Caco-2 (cell line): ENCODE measurements at regions not wholly inside any gene's neighbourhood (a gene's known extent, or its start where the extent isn't known, plus 50 kb on each side); places are given as distances from the start of the nearest gene placed in this dataset.

Experiments
- BruUV-seq: library from RNA; stranded (reverse); fragments of 400-500 nt; replicated peaks from 2 replicates; lab custom pipeline; 2021; lab: Mats Ljungman, UMichigan
- CTCF ChIA-PET: fragments of 300-600 bp; sonication (Branson Sonifier 250); formaldehyde crosslinking; loops from one replicate; lab custom pipeline; 2022; ENCODE audit warnings: antibody characterized with exemption; lab: Charles Lee
- POLR2A ChIA-PET: fragments of 300-600 bp; sonication (Branson Sonifier 250); formaldehyde crosslinking; loops from one replicate; lab custom pipeline; 2022; ENCODE audit warnings: antibody characterized with exemption; lab: Charles Lee
- DNase-seq, 2 experiments: peaks; one replicate each; pipeline versions ENCODE4 v3.0.0 to v3.0.0-alpha.2; 2020 to 2022
- H3K27me3 ChIP-seq: replicated peaks from 2 replicates; pipeline ENCODE4 v1.6.0; 2011; ENCODE audit warnings: low read length; ENCODE audit not compliant: control insufficient read depth, insufficient read depth
- H3K36me3 ChIP-seq: 2 replicates; pipeline ENCODE4 v1.5.1; 2011; ENCODE audit warnings: low read length; ENCODE audit not compliant: control insufficient read depth, insufficient read depth
- H3K4me1 ChIP-seq: fragments of 250-450 bp; sonication (Bioruptor Pico); 2 replicates; pipeline ENCODE4 v1.5.1; 2020; ENCODE audit warnings: mild to moderate bottlenecking
- H3K4me3 ChIP-seq: 2 replicates; pipeline ENCODE4 v1.5.1; 2011; ENCODE audit warnings: low read depth, mild to moderate bottlenecking, control low read depth, low read length
- H3K9me3 ChIP-seq: fragments of 250-450 bp; sonication (Bioruptor Pico); 2 replicates; pipeline ENCODE4 v1.5.1; 2020; ENCODE audit warnings: mild to moderate bottlenecking, moderate library complexity
- H3K27ac Mint-ChIP-seq: one replicate; pipeline ENCODE4 v1.8.0; 2022; ENCODE audit warnings: mixed read lengths; ENCODE audit not compliant: unreplicated experiment
- H3K27me3 Mint-ChIP-seq: one replicate; pipeline ENCODE4 v1.8.0; 2022; ENCODE audit warnings: mixed read lengths; ENCODE audit not compliant: insufficient read depth, unreplicated experiment
- H3K36me3 Mint-ChIP-seq: one replicate; pipeline ENCODE4 v1.8.0; 2022; ENCODE audit warnings: mild to moderate bottlenecking, mixed read lengths; ENCODE audit not compliant: insufficient read depth, unreplicated experiment
- H3K4me1 Mint-ChIP-seq: one replicate; pipeline ENCODE4 v1.8.0; 2022; ENCODE audit warnings: low read depth, mixed read lengths; ENCODE audit not compliant: unreplicated experiment
- H3K4me3 Mint-ChIP-seq: one replicate; pipeline ENCODE4 v1.8.0; 2022; ENCODE audit warnings: mild to moderate bottlenecking, moderate library complexity, mixed read lengths; ENCODE audit not compliant: unreplicated experiment
- H3K9me3 Mint-ChIP-seq: one replicate; pipeline ENCODE4 v1.8.0; 2022; ENCODE audit warnings: mixed read lengths; ENCODE audit not compliant: unreplicated experiment
- CTCF ChIP-seq, 2 experiments: fragments of 200-600 bp in 1 of 2; IDR thresholded peaks; 1 replicate in 1 of 2; 2 replicates in 1 of 2; pipeline versions ENCODE4 v1.5.1 to v1.8.0; 2011 to 2022; ENCODE audit warnings: antibody characterized with exemption in 1 of 2, control low read depth in 1 of 2, inconsistent platforms in 1 of 2, low read depth in 1 of 2, low read length in 1 of 2, mild to moderate bottlenecking in 1 of 2, moderate library complexity in 1 of 2; ENCODE audit not compliant: insufficient read depth in 1 of 2, severe bottlenecking in 1 of 2, unreplicated experiment in 1 of 2
- intact Hi-C: fragments of 100-400 bp; cut with micrococcal nuclease; formaldehyde crosslinking; loops from one replicate; pipeline ENCODE4 v1.10.0; 2022; ENCODE audit not compliant: unreplicated experiment

GRCh38 chr6:113396730-113397129 lies 460.4 kb upstream of the MARCKS start:
- no TSS peak for BruUV-seq
- DNase-seq, result no peak
- Mint-ChIP-seq H3K9me3 (no peaks in the 10 kb centered on the region), H3K27ac (no peak overlapping the region), H3K4me1 (no peaks in the 10 kb centered on the region), H3K4me3 (no peak overlapping the region), H3K36me3 (no peaks in the 10 kb centered on the region), H3K27me3 (no peaks in the 10 kb centered on the region)
- no peaks in the 10 kb centered on the region for H3K9me3 ChIP-seq
- no peak overlapping the region for H3K4me3 ChIP-seq
- no peaks in the 10 kb centered on the region for H3K36me3 ChIP-seq
- ChIA-PET CTCF (no interaction called here), POLR2A (no interaction called here)
- TF ChIP-seq CTCF (IDR thresholded peaks at IDR 0.05; ENCODE audit: insufficient read depth in 1 of 2, low read depth in 1 of 2, low read length in 1 of 2, severe bottlenecking in 1 of 2, unreplicated experiment in 1 of 2), result no peak
- H3K27me3 ChIP-seq, result no peaks in the 10 kb centered on the region
- intact Hi-C loops, result no loop called here
- H3K4me1 ChIP-seq, result no peaks in the 10 kb centered on the region

- ChIA-PET CTCF (no interaction called here), POLR2A (no interaction called here)
- intact Hi-C loops, result no loop called here
- H3K4me1 Mint-ChIP-seq, result no peaks in the 10 kb centered on the region
- Histone ChIP-seq H3K4me1 (no peaks in the 10 kb centered on the region), H3K9me3 (no peaks in the 10 kb centered on the region), H3K36me3 (no peaks in the 10 kb centered on the region), H3K27me3 (no peaks in the 10 kb centered on the region), H3K4me3 (no peak overlapping the region)
- TF ChIP-seq CTCF (IDR thresholded peaks at IDR 0.05; ENCODE audit: insufficient read depth in 1 of 2, low read depth in 1 of 2, low read length in 1 of 2, severe bottlenecking in 1 of 2, unreplicated experiment in 1 of 2), result no peak
- no peaks in the 10 kb centered on the region for H3K36me3 Mint-ChIP-seq
- H3K27me3 Mint-ChIP-seq, result no peaks in the 10 kb centered on the region
- no peak for DNase-seq
- no peak overlapping the region for H3K27ac Mint-ChIP-seq
- no peaks in the 10 kb centered on the region for H3K9me3 Mint-ChIP-seq
- BruUV-seq, result no TSS peak
- no peak overlapping the region for H3K4me3 Mint-ChIP-seq
These were observed 459.9 kb upstream of the MARCKS start for GRCh38 chr6:113397236-113397635.

GRCh38 chr6:113401231-113401630 lies 455.9 kb upstream of the MARCKS start:
- intact Hi-C loops, result no loop called here
- BruUV-seq, result no TSS peak
- no peak overlapping the region for H3K4me3 Mint-ChIP-seq
- Histone ChIP-seq H3K4me1 (no peaks in the 10 kb centered on the region), H3K4me3 (no peak overlapping the region), H3K9me3 (no peaks in the 10 kb centered on the region), H3K36me3 (no peaks in the 10 kb centered on the region), H3K27me3 (no peaks in the 10 kb centered on the region)
- ChIA-PET POLR2A (no interaction called here), CTCF (no interaction called here)
- H3K36me3 Mint-ChIP-seq, result no peaks in the 10 kb centered on the region
- H3K4me1 Mint-ChIP-seq, result no peaks in the 10 kb centered on the region
- TF ChIP-seq CTCF (IDR thresholded peaks at IDR 0.05; ENCODE audit: insufficient read depth in 1 of 2, low read depth in 1 of 2, low read length in 1 of 2, severe bottlenecking in 1 of 2, unreplicated experiment in 1 of 2), result no peak
- no peak for DNase-seq
- no peaks in the 10 kb centered on the region for H3K27me3 Mint-ChIP-seq
- no peaks in the 10 kb centered on the region for H3K9me3 Mint-ChIP-seq
- H3K27ac Mint-ChIP-seq, result no peak overlapping the region
